Mesenchymal stem cell (in vitro differentiated cells and primary cell): ENCODE measurements at regions not wholly inside any gene's neighbourhood (a gene's known extent, or its start where the extent isn't known, plus 50 kb on each side); places are given as distances from the start of the nearest gene placed in this dataset.

Experiments used
- DNase-seq: peaks from one replicate; pipeline ENCODE4 v3.0.0-alpha.2; 2013
- H2AFZ ChIP-seq: one replicate; pipeline ENCODE4 v1.6.1; 2013; ENCODE audit warnings: low read depth, mild to moderate bottlenecking, control low read depth, inconsistent platforms, low read length, moderate library complexity
- H2AK5ac ChIP-seq: 2 replicates; pipeline ENCODE4 v1.6.1; 2013; ENCODE audit warnings: low read length, moderate library complexity, mild to moderate bottlenecking, inconsistent platforms; ENCODE audit not compliant: severe bottlenecking
- H2BK120ac ChIP-seq: one replicate; pipeline ENCODE4 v1.6.1; 2013; ENCODE audit warnings: low read depth, mild to moderate bottlenecking, inconsistent platforms, low read length, moderate library complexity
- H2BK12ac ChIP-seq, 2 experiments: one replicate each; pipeline ENCODE4 v1.6.1; 2013; ENCODE audit warnings: inconsistent platforms in 2 of 2, low read length in 2 of 2, mild to moderate bottlenecking in 2 of 2, moderate library complexity in 2 of 2, control low read depth in 1 of 2
- H2BK15ac ChIP-seq: one replicate; pipeline ENCODE4 v1.6.1; 2013; ENCODE audit warnings: mild to moderate bottlenecking, low read depth, inconsistent platforms; ENCODE audit not compliant: poor library complexity, severe bottlenecking
- H2BK5ac ChIP-seq: 2 replicates; pipeline ENCODE4 v1.6.1; 2013; ENCODE audit warnings: low read depth, mild to moderate bottlenecking, low read length, control low read depth, inconsistent platforms; ENCODE audit not compliant: poor library complexity, severe bottlenecking
- H3K14ac ChIP-seq, 2 experiments: one replicate each; pipeline ENCODE4 v1.6.1; 2013; ENCODE audit warnings: inconsistent platforms in 2 of 2, low read length in 2 of 2, control low read depth in 1 of 2, mild to moderate bottlenecking in 1 of 2, moderate library complexity in 1 of 2
- H3K18ac ChIP-seq, 2 experiments: one replicate each; pipeline ENCODE4 v1.6.1; 2013; ENCODE audit warnings: inconsistent platforms in 2 of 2, low read length in 2 of 2, control low read depth in 1 of 2, low read depth in 1 of 2, mild to moderate bottlenecking in 1 of 2
- H3K23ac ChIP-seq, 2 experiments: one replicate each; pipeline ENCODE4 v1.6.1; 2013; ENCODE audit warnings: inconsistent platforms in 2 of 2, low read length in 2 of 2, mild to moderate bottlenecking in 2 of 2, moderate library complexity in 2 of 2, control low read depth in 1 of 2
- H3K27ac ChIP-seq: 2 replicates; pipeline ENCODE4 v1.5.1; 2013; ENCODE audit warnings: mild to moderate bottlenecking, moderate library complexity, low read length, control low read depth, inconsistent platforms; ENCODE audit not compliant: poor library complexity, severe bottlenecking
- H3K27me3 ChIP-seq, 2 experiments: 2 replicates each; pipeline versions ENCODE4 v1.6.1 to v1.7.0; 2013; ENCODE audit warnings: low read length in 2 of 2, mild to moderate bottlenecking in 2 of 2, moderate library complexity in 2 of 2, control low read depth in 1 of 2, inconsistent platforms in 1 of 2; ENCODE audit not compliant: control insufficient read depth in 1 of 2, insufficient read depth in 1 of 2
- H3K36me3 ChIP-seq, 2 experiments: 2 replicates each; pipeline versions ENCODE4 v1.6.1 to v1.7.0; 2013; ENCODE audit warnings: low read length in 2 of 2, control low read depth in 1 of 2, inconsistent platforms in 1 of 2, low read depth in 1 of 2, mild to moderate bottlenecking in 1 of 2; ENCODE audit not compliant: insufficient read depth in 2 of 2, control insufficient read depth in 1 of 2
- H3K4ac ChIP-seq, 2 experiments: one replicate each; pipeline ENCODE4 v1.6.1; 2013; ENCODE audit warnings: inconsistent platforms in 2 of 2, low read length in 2 of 2, mild to moderate bottlenecking in 2 of 2, moderate library complexity in 2 of 2, control low read depth in 1 of 2, low read depth in 1 of 2
- H3K4me1 ChIP-seq: 2 replicates; pipeline ENCODE4 v1.6.1; 2013; ENCODE audit warnings: low read depth, low read length, control low read depth; ENCODE audit not compliant: control insufficient read depth, insufficient read depth
- H3K4me2 ChIP-seq: 2 replicates; pipeline ENCODE4 v1.6.1; 2013; ENCODE audit warnings: low read length, mild to moderate bottlenecking, inconsistent platforms; ENCODE audit not compliant: poor library complexity, severe bottlenecking
- H3K4me3 ChIP-seq, 2 experiments: 2 replicates each; pipeline versions ENCODE4 v1.5.1 to v1.7.0; 2013; ENCODE audit warnings: low read length in 2 of 2, mild to moderate bottlenecking in 2 of 2, control low read depth in 1 of 2, low read depth in 1 of 2; ENCODE audit not compliant: insufficient read depth in 1 of 2
- H3K79me1 ChIP-seq: replicated peaks from 2 replicates; pipeline ENCODE4 v1.6.1; 2013; ENCODE audit warnings: mild to moderate bottlenecking, control low read depth, low read length, inconsistent platforms; ENCODE audit not compliant: poor library complexity, severe bottlenecking
- H3K9ac ChIP-seq: 2 replicates; pipeline ENCODE4 v1.7.0; 2013; ENCODE audit warnings: mild to moderate bottlenecking, low read length, moderate library complexity
- H3K9me3 ChIP-seq: 2 replicates; pipeline ENCODE4 v1.7.0; 2013; ENCODE audit warnings: mild to moderate bottlenecking, low read length; ENCODE audit not compliant: control insufficient read depth
- H4K8ac ChIP-seq: one replicate; pipeline ENCODE4 v1.6.1; 2013; ENCODE audit warnings: inconsistent platforms, mild to moderate bottlenecking, low read length, moderate library complexity
- H4K91ac ChIP-seq: one replicate; pipeline ENCODE4 v1.6.1; 2013; ENCODE audit warnings: mild to moderate bottlenecking, low read length, inconsistent platforms
- WGBS: methylation state at CpG from one replicate; pipeline ENCODE4 v1.1.7; 2013; ENCODE audit warnings: mixed read lengths; 5-methylcytosine and 5-hydroxymethylcytosine counted together

GRCh38 chr1:29657816-29658215, 421.5 kb downstream of the PTPRU start:
- 80% methylated on average over 1 of the region's 2 CpGs for WGBS

DNA sequence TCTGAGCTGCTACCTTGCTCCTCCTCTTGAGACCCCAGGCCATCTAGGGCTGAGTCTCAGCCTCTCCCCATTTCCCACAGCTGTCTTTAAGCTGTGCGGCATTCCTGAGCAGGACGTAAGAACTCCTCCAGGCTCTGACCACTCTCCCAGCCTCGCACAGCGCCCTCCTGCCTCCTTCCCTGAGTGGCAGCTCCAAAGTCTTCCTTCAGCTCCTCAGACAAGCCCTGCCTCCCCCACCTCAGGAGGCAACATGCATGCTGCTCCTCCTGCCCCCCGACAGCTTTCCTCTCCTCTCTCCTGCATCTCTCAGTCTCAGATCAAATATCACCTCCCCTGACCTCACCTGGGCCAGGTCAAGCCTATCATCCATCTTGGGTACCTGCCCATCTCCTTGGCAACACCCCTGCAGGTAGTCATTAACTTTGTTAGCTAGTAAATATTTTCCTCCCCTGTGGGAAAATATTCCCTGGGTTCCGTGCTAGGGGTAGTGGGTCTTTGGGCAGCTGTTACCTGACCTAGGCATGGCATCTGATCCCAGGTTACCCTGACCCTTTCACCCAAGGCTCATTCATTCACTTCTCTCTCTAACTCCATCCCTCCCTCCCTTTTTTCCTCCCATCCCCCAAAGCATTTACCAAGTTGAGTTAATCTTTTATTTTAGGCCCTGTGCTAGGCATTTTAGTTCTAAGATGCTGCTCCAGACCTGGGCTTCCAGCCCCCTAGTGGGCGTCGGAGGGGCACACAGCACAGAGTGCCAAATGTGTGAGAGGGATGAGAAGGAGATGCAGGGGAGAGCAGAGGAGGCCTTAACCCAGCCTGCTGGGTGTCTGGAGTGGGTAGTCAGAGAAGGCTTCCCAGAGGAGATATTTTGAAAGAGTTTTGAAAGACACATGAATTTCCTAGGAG, 419.9 kb downstream of the PTPRU start:
- Histone ChIP-seq H2BK12ac (no peak overlapping the region), H2AK5ac (no peak overlapping the region), H4K91ac (no peak overlapping the region), H3K36me3 (no peaks in the 10 kb centered on the region), H3K27me3 (peaks cover 0 to 16% of the 10 kb centered on the region in 2 experiments), H3K9ac (no peak overlapping the region), H3K18ac (no peak overlapping the region), H2AFZ (no peak overlapping the region), H3K4me2 (no peak overlapping the region), H3K9me3 (peaks cover 16% of the 10 kb centered on the region), H3K4ac (no peak overlapping the region), H2BK15ac (no peak overlapping the region), H3K79me1 (no peaks in the 10 kb centered on the region), H3K4me3 (no peak overlapping the region), H3K27ac (no peak overlapping the region), H3K14ac (no peak overlapping the region), H3K23ac (no peak overlapping the region), H3K4me1 (peaks cover 2% of the 10 kb centered on the region), H2BK5ac (no peak overlapping the region), H4K8ac (no peak overlapping the region), H2BK120ac (no peak overlapping the region)
- DNase-seq, result no peak
- 64% methylated on average over 8 of the region's 8 CpGs for WGBS

More at GRCh38 chr1:29657816-29658215, 421.5 kb downstream of the PTPRU start:
- Histone ChIP-seq H3K9ac (no peak overlapping the region), H3K27ac (no peak overlapping the region), H3K14ac (no peak overlapping the region), H3K18ac (no peak overlapping the region), H4K91ac (no peak overlapping the region), H3K9me3 (peaks cover 26% of the 10 kb centered on the region), H3K4me1 (no peaks in the 10 kb centered on the region), H3K27me3 (peaks cover 0 to 16% of the 10 kb centered on the region in 2 experiments), H3K4ac (no peak overlapping the region), H4K8ac (no peak overlapping the region), H3K4me2 (no peak overlapping the region), H3K23ac (no peak overlapping the region), H3K79me1 (no peaks in the 10 kb centered on the region), H2AK5ac (no peak overlapping the region), H2BK5ac (no peak overlapping the region), H2BK12ac (no peak overlapping the region), H2BK15ac (no peak overlapping the region), H2AFZ (no peak overlapping the region), H3K36me3 (no peaks in the 10 kb centered on the region), H2BK120ac (no peak overlapping the region), H3K4me3 (no peak overlapping the region)
- DNase-seq, result no peak

GRCh38 chr1:29655145-29655544, 418.8 kb downstream of the PTPRU start:
- H4K8ac ChIP-seq, result no peak overlapping the region
- no peak for DNase-seq
- no peak overlapping the region for H3K27ac ChIP-seq
- H2AK5ac ChIP-seq, result no peak overlapping the region
- H3K18ac ChIP-seq, result no peak overlapping the region
- H3K23ac ChIP-seq, result no peak overlapping the region
- no peak overlapping the region for H3K9ac ChIP-seq
- peaks cover 11% of the 10 kb centered on the region for H3K9me3 ChIP-seq
- H2BK15ac ChIP-seq, result no peak overlapping the region
- H3K4me1 ChIP-seq, result peaks cover 2% of the 10 kb centered on the region
- 79% methylated on average over 5 of the region's 5 CpGs for WGBS
- H2BK5ac ChIP-seq, result no peak overlapping the region
- no peak overlapping the region for H2BK12ac ChIP-seq
- H2AFZ ChIP-seq, result no peak overlapping the region
- H4K91ac ChIP-seq, result no peak overlapping the region
- H3K4me2 ChIP-seq, result no peak overlapping the region
- H3K4ac ChIP-seq, result no peak overlapping the region
- no peaks in the 10 kb centered on the region for H3K79me1 ChIP-seq
- no peak overlapping the region for H2BK120ac ChIP-seq
- H3K14ac ChIP-seq, result no peak overlapping the region
- peaks cover 0 to 17% of the 10 kb centered on the region in 2 experiments for H3K27me3 ChIP-seq
- H3K36me3 ChIP-seq, result no peaks in the 10 kb centered on the region
- H3K4me3 ChIP-seq, result no peak overlapping the region

DNA sequence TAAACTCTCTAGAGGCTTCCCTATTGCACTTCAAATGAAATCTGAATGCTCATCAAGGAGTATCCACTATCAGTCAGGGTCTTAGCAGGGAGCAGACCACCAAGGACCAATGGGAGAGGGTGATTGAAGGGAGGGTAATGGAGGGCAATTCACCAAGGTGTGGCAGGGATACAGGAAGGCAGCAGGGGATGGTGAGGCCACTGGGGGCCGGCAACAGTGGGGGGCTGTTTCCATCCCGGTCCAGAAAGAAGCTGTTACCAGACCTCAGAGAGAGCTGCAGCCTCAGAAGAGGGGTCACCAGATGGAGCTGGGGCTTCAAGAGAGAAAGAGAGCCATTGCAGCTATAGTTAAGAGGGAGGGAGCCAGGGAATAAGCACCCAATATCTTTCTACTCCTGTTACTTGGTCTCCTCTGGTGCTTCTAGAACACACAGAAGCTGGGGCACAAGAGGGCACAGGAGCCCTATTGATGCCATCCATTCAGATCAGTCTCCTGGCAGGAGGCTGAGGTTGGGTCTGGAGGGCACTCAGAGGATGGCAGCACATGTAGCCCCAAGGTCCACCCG, 417.6 kb downstream of the PTPRU start:
- Histone ChIP-seq H3K4me2 (no peak overlapping the region), H3K23ac (no peak overlapping the region), H3K4me1 (peaks cover 8% of the 10 kb centered on the region), H3K9ac (no peak overlapping the region), H2BK120ac (no peak overlapping the region), H3K4me3 (no peak overlapping the region), H2BK12ac (no peak overlapping the region), H3K18ac (no peak overlapping the region), H4K8ac (no peak overlapping the region), H2BK5ac (no peak overlapping the region), H3K27me3 (peaks cover 0 to 24% of the 10 kb centered on the region in 2 experiments), H3K27ac (no peak overlapping the region), H2AK5ac (no peak overlapping the region), H2AFZ (no peak overlapping the region), H3K4ac (no peak overlapping the region), H3K9me3 (no peaks in the 10 kb centered on the region), H3K36me3 (no peaks in the 10 kb centered on the region), H2BK15ac (no peak overlapping the region), H3K14ac (no peak overlapping the region), H3K79me1 (no peaks in the 10 kb centered on the region), H4K91ac (no peak overlapping the region)
- DNase-seq, result no peak
- 93% methylated on average over 2 of the region's 3 CpGs for WGBS
